ENCODE measurements at regions not wholly inside any gene's neighbourhood (a gene's known extent, or its start where the extent isn't known, plus 50 kb on each side); places are given as distances from the start of the nearest gene placed in this dataset.

DNA sequence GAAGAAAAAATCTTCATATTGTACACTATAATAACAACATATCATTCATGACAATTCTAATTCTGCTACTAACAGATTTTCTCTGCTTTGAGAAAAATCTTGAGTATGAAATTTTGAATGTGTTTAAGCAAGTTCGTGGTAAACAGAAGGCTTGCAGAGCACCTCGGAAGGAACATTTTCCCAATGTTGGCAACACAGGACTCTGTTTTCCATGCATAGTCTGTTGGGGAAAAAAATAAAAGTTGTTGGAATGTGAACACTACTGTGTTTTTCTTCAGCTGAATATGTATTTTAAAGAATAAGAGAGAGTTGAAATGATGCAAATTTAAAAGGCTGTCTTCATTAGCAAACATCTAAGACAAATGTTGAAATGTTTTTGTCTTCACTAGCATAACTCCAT is 54.7 kb upstream of the ANXA10 start:
- Histone ChIP-seq H3K27ac (no peak overlapping the region), H3K4me1 (no peaks in the 10 kb centered on the region), H3K27me3 (no peaks in the 10 kb centered on the region), H3K36me3 (no peaks in the 10 kb centered on the region), H3K9me3 (no peaks in the 10 kb centered on the region), H3K4me3 (no peak overlapping the region)
- 87 to 88% methylated on average over 2 of the region's 2 CpGs for WGBS, 2 donors
- ATAC-seq (ENCODE audit: low FRiP score in 2 of 2): no peak
- no peak for TF ChIP-seq POLR2A (IDR thresholded peaks at IDR 0.05)
- DNase-seq: no peak

DNA sequence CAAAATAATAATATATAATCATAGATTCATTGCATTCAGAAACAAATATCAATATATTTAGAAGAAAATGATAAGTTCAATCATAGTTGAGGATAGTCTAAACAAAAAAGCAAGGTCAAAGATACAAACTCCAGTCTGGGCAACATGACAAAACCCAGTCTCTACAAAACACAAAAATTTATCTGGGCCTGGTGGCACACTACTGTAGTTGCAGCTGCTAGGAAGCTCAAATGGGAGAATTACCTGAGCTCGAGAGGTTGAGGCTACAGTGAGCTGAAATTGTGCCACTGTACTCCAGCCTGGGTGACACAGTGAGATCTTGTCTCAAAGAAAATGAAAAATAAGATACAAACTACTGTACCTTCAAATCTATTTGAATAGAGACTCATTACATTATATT is 52.7 kb upstream of the ANXA10 start:
- Histone ChIP-seq H3K4me1 (no peaks in the 10 kb centered on the region), H3K9me3 (no peaks in the 10 kb centered on the region), H3K4me3 (no peak overlapping the region), H3K36me3 (no peaks in the 10 kb centered on the region), H3K27me3 (no peaks in the 10 kb centered on the region), H3K27ac (no peak overlapping the region)
- ATAC-seq (ENCODE audit: low FRiP score in 2 of 2) (no peak), DNase-seq (no peak)
- TF ChIP-seq, protein P1, sequence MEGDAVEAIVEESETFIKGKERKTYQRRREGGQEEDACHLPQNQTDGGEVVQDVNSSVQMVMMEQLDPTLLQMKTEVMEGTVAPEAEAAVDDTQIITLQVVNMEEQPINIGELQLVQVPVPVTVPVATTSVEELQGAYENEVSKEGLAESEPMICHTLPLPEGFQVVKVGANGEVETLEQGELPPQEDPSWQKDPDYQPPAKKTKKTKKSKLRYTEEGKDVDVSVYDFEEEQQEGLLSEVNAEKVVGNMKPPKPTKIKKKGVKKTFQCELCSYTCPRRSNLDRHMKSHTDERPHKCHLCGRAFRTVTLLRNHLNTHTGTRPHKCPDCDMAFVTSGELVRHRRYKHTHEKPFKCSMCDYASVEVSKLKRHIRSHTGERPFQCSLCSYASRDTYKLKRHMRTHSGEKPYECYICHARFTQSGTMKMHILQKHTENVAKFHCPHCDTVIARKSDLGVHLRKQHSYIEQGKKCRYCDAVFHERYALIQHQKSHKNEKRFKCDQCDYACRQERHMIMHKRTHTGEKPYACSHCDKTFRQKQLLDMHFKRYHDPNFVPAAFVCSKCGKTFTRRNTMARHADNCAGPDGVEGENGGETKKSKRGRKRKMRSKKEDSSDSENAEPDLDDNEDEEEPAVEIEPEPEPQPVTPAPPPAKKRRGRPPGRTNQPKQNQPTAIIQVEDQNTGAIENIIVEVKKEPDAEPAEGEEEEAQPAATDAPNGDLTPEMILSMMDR (IDR thresholded peaks at IDR 0.05): no peak
- TF ChIP-seq EP300 (IDR thresholded peaks at IDR 0.05): no peak
- TF ChIP-seq POLR2AphosphoS5 (IDR thresholded peaks at IDR 0.05): no peak
- no peak for TF ChIP-seq POLR2A (IDR thresholded peaks at IDR 0.05)
- 71 to 75% methylated on average over 1 of the region's 1 CpG for WGBS, 2 donors

Small RNAs in the stretch of these regions (small RNA-seq; reads per million reads assigned to genes)
- 0 reads per million in 4 donors for gene RN7SL776P
